GM04503 (cell line): ENCODE measurements at regions not wholly inside any gene's neighbourhood (a gene's known extent, or its start where the extent isn't known, plus 50 kb on each side); places are given as distances from the start of the nearest gene placed in this dataset.

Experiments
- DNase-seq: peaks from one replicate; pipeline ENCODE4 v3.0.0-alpha.2; 2012; ENCODE audit warnings: low read depth

- DNase-seq = no peak
Observed at GRCh38 chr11:11135820-11136476, 217.1 kb downstream of the CSNK2A3 start.

DNA sequence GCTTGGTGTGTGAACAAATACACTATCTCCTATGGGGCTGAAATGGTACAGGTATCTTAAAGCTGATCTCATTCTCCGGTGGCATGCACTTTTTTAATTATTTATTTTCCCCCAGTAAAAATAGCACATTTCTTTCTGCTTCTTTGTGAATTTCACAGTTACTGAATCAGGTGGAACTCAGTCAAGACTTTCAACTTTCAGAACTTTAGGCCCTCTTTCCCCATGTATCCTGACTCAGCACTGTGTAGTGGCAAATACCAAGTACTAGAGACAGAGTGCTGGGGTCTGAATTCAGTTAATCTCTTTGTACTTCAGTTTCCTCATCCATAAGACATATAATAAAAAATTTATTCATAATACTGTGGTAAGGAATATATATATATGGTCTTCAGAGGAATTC lies 223.9 kb downstream of the CSNK2A3 start:
- DNase-seq = no peak

DNA sequence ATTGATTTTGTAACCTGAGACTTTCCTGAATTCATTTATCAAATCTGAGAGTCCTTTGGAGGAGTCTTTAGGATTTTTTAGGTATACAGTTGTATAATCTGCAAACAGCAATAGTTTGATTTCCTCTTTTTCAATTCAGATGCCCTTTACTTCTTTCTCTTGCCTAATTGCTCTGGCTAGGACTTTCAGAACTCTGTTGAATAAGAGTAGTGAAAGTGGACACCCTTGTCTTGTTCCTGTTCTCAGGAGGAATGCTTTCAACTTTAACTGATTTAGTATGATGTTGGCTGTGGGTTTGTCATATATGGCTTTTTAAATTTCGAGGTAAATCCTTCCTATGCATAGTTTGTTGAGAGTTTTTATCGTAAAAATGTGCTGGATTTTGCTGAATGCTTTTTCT lies 227.4 kb downstream of the CSNK2A3 start:
- DNase-seq = no peak

- DNase-seq = no peak
Observed at GRCh38 chr11:11122749-11123148, 230.3 kb downstream of the CSNK2A3 start.

GRCh38 chr11:11119917-11120316 lies 233.1 kb downstream of the CSNK2A3 start:
- no peak for DNase-seq

GRCh38 chr11:11117730-11118129 lies 235.3 kb downstream of the CSNK2A3 start:
- DNase-seq = no peak

- DNase-seq = no peak
Observed at GRCh38 chr11:11115475-11115874, 237.6 kb downstream of the CSNK2A3 start.

GRCh38 chr11:11113626-11114025 lies 239.4 kb downstream of the CSNK2A3 start:
- DNase-seq = no peak

- no peak for DNase-seq
Observed at GRCh38 chr11:11108026-11108425, 245.0 kb downstream of the CSNK2A3 start.

DNA sequence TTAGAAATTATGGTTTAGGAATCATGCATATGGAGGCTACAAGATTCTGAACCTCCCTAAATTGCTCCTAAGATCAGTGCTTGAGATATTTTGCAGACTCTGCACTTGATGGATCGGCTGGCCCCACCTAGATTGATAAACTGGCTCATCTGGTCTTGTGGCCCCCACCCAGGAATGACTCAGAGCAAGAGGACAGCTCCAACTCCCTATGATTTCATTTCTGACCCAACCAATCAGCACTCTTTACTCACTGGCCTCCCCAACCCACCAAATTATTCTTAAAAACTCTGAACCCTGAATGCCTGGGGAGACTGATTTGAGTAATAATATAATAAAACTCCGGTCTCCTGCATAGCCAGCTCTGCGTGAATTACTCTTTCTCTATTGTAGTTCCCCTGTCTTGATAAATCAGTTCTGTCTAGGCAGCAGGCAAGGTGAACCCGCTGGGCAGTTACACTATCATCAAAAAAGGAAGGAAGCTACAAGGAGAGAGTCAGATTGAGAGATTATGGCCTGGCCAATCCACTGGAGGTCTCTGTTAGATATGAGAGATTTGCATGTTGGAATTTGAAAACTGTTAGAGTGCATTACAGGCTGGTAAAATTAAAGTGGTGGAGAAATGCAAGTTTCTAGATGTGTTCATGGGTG lies 245.8 kb downstream of the CSNK2A3 start:
- DNase-seq = no peak

DNA sequence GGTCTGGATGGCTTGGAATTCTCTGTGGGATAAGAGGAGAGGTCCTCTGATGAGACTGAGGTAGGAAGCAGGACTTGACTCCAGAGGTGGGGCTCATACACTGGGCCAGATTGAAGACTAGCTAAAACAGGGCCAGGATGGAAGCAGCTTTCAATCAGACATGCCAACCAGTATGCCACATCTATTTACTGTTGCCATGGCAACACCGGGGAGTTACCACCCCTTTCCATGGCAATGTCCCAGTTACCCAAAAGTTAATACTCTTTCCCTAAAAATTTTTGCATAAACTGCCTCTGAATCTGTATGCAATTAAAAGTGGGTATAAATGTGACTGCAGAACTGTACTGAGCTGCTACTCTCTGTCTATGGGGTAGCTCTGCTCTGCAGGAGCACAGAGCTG lies 247.5 kb upstream of the ZBED5 start:
- DNase-seq = no peak

DNA sequence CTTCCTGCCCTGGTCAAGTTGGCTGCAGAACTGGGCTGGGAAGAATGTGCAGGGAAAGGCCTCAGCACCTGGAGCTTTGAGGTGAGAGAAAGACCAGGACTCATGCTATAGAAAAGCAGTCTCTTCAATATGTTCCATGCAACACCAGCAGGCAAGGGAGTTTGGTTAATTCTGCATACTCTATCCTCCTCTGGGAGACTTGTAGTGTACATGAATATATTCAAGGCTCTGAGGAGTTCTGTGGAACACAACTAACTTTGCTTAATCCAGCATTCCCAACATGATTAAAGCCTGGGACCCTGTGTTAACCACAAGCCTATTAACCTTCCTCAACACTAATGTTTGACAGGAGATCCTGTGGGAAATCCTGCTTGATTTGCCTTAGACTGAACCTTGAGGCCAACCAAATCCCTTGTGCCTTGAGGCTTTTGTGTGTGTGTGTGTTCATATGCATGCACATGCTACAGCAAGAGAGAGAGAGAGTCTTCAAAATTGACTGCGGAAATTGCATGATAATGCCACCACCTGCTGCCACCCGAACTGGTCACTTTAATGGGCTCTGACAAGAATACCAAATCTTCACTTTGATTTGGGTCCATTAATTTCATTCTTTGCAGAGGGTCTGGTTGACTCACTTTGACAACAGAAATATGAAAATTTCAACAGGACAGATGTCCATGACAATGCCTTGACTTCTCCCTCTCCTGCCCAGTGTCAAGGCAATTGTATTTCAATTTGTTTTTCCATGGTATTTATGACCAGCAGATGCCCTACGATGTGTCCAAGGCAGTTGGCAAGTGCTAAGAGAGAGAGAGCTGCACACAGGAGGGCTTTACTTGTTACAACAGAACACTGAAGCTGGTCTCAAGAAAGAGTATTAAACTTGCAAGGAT lies 238.2 kb upstream of the ZBED5 start:
- no peak for DNase-seq

- DNase-seq = no peak
Observed at GRCh38 chr11:11090495-11090894, 232.6 kb upstream of the ZBED5 start.

DNA sequence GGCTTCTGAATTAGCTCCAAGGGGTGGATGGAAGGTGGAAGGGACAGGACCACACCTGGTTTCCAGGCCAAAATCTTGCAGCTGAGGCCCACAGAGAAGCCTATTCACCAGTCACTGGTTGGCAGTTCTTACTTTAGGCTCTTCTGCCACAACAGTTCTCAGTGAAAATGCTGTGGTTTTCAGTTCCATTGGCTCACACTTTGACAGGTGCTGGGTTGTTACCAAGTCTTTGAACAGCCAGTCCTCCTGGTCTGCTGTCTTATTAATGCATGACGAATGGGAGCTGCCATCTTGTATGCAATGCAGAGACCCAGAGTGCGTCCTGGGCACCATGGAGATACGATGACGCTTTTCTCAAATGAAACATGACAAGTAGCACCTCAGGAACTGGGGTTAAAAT lies 232.0 kb upstream of the ZBED5 start:
- no peak for DNase-seq

DNA sequence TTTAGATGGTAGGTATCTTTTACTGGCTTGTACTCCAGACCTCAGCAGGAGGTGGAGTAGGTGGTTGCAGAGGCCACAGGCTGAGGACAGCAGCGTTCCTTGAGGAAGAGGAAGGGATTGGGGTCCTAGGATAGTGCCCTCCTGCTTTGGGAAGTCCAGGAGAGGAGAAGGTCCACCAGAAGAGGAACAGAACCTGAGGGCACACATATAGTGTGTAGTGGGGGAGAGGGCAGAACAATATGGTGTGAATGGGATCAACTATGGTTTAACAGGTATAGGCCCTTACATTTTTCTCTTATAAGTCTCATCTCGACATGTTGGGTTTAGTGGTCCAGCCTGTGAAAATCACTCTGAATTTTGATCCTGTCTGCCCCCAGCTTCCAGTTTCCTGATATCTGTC lies 229.1 kb upstream of the ZBED5 start:
- no peak for DNase-seq

- no peak for DNase-seq
Observed at GRCh38 chr11:11085580-11085979, 227.7 kb upstream of the ZBED5 start.

GRCh38 chr11:11084337-11084736 lies 226.5 kb upstream of the ZBED5 start:
- no peak for DNase-seq

- no peak for DNase-seq
Observed at GRCh38 chr11:11083441-11083840, 225.6 kb upstream of the ZBED5 start.

DNA sequence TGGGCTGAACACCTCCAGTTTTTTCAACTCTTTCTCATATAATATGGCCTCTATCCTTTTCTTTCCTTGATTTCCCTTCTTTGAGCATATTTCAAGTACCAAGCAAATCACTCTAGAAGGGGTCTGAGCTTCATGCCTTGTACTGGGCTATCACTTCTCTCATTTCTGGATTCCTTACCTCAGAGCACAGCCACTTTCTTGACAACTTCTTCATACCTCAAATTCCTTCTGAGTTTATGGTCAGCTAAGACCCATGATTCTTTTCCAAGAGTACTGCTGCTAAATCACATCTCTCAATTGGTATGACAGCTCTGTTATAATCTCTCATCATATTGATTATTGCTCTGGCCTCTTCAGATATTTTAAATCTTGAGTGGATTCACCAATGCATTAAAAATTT lies 224.8 kb upstream of the ZBED5 start:
- DNase-seq = no peak

- DNase-seq = no peak
Observed at GRCh38 chr11:11081776-11082175, 223.9 kb upstream of the ZBED5 start.

- no peak for DNase-seq
Observed at GRCh38 chr11:11081288-11081687, 223.4 kb upstream of the ZBED5 start.

DNA sequence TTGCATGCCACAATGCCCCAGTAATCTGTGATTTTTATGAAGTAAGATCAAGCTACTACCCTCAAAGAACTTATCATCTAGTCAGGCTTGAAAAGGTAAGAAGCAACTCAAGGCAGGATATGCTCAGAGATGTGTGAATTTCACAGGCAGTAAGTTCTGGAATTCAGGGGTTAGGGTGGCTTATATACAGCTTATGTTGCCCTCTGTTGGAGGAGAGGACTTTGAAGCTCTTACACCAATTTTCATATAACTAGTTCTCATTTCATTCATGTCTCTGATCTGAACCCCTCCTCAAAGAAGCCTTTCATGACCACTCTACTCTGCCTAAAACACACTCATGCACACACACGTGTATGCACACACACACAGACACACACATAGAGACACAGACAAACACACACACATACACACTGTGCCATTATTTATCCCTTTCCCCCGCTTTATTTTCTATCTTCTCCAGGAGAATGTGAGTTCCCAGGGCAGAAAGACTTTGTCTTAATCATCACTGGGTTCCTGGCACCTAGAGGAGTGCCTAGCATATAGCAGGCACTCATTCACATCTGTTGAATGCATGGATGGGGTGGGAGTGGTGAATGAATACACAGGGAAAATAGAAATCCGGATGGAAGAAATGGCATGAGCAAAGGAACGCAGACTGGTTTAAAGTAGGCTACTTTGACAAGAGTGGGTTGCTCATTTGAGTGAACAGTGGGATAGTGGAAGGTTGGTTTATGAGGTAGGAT lies 220.7 kb upstream of the ZBED5 start:
- DNase-seq = no peak
